ENCODE measurements at regions not wholly inside any gene's neighbourhood (a gene's known extent, or its start where the extent isn't known, plus 50 kb on each side); places are given as distances from the start of the nearest gene placed in this dataset.

DNA sequence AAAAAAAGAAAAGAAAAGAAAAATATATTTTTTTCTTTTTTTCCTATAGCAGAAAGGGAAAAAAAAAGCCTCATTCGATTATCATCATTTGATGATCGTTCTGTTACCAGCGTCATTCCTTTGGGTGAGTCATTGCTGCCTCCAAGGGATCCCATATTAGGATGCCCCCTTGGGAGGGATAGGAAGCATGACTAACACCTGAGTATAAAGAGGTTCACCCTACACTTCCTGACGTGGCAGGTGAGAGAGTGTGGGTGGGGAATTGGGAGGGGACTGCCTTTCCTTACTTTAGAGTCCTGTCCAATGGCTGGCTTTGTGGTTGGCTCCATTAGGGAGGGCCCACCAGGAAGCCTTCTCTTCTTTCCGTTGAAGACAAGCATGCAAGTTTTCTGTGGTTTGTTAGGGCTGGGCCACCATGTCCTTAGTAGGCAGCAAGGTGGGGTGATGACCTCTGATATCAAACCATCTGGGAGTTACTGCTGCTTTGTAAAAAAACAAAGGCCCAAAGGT lies 56.1 kb upstream of the FUT8 start (continued):
- TF ChIP-seq GABPA (IDR thresholded peaks at IDR 0.05; ENCODE audit: low read depth) (no peak), FOSL2 (IDR thresholded peaks at IDR 0.05; ENCODE audit: borderline replicate concordance, low read depth) (peak; percentile 93), CHD2 (IDR thresholded peaks at IDR 0.05; ENCODE audit: low read length, partially characterized antibody) (no peak)
- TF ChIP-seq, protein P1, sequence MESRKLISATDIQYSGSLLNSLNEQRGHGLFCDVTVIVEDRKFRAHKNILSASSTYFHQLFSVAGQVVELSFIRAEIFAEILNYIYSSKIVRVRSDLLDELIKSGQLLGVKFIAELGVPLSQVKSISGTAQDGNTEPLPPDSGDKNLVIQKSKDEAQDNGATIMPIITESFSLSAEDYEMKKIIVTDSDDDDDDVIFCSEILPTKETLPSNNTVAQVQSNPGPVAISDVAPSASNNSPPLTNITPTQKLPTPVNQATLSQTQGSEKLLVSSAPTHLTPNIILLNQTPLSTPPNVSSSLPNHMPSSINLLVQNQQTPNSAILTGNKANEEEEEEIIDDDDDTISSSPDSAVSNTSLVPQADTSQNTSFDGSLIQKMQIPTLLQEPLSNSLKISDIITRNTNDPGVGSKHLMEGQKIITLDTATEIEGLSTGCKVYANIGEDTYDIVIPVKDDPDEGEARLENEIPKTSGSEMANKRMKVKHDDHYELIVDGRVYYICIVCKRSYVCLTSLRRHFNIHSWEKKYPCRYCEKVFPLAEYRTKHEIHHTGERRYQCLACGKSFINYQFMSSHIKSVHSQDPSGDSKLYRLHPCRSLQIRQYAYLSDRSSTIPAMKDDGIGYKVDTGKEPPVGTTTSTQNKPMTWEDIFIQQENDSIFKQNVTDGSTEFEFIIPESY (IDR thresholded peaks at IDR 0.05; ENCODE audit: borderline replicate concordance, low read depth) = no peak
- TF ChIP-seq, protein P2, sequence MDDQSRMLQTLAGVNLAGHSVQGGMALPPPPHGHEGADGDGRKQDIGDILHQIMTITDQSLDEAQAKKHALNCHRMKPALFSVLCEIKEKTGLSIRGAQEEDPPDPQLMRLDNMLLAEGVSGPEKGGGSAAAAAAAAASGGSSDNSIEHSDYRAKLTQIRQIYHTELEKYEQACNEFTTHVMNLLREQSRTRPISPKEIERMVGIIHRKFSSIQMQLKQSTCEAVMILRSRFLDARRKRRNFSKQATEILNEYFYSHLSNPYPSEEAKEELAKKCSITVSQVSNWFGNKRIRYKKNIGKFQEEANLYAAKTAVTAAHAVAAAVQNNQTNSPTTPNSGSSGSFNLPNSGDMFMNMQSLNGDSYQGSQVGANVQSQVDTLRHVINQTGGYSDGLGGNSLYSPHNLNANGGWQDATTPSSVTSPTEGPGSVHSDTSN (IDR thresholded peaks at IDR 0.05) = peak; percentile 65; the same call in 1 of the 2 replicates

GRCh38 chr14:65357113-65357512 lies 55.4 kb upstream of the FUT8 start:
- Histone ChIP-seq H3K9me2 (no peaks in the 10 kb centered on the region), H3K9me3 (no peaks in the 10 kb centered on the region), H3K4me1 (ENCODE audit: control insufficient read depth in 1 of 2, insufficient read depth in 2 of 2, low read depth in 1 of 2, low read length in 1 of 2) (peaks cover 0 to 7% of the 10 kb centered on the region in 2 experiments; a peak in 1 of 4 replicates), H3K4me3 (ENCODE audit: low read depth in 2 of 2, low read length in 1 of 2) (no peak overlapping the region), H3K4me2 (no peak overlapping the region), H3K9ac (no peak overlapping the region), H4K20me1 (ENCODE audit: insufficient read depth) (no peaks in the 10 kb centered on the region), H3K79me2 (ENCODE audit: insufficient read depth) (no peaks in the 10 kb centered on the region), H3K27ac (ENCODE audit: low read depth in 2 of 2, low read length in 1 of 2) (0 out of 4 replicates have a peak overlapping the region, but pooled peaks of 1 of the 2 experiments have one; percentile 31), H3K27me3 (ENCODE audit: insufficient read depth) (no peaks in the 10 kb centered on the region), H3K36me3 (replicated peaks in 1 of 2; ENCODE audit: control insufficient read depth in 1 of 2, insufficient read depth in 2 of 2, low read length in 1 of 2) (no peaks in the 10 kb centered on the region), H2AFZ (ENCODE audit: low read depth) (no peak overlapping the region), H3F3A (replicated peaks; ENCODE audit: insufficient read depth) (peaks cover 7% of the 10 kb centered on the region)
- DNase-seq = no peak
- 60% methylated on average over 2 of the region's 2 CpGs for WGBS (ENCODE audit: low lambda C conversion rate)
- no peak for TF ChIP-seq NRF1 (IDR thresholded peaks at IDR 0.05; ENCODE audit: low read depth, low read length)
- no peak for TF ChIP-seq NFIC (IDR thresholded peaks at IDR 0.05; ENCODE audit: borderline replicate concordance)
- no peak for TF ChIP-seq JUND (IDR thresholded peaks at IDR 0.05)
- TF ChIP-seq RAD21 (IDR thresholded peaks at IDR 0.05; ENCODE audit: low read length) = no peak
- no peak for TF ChIP-seq POLR2AphosphoS5 (IDR thresholded peaks at IDR 0.05; ENCODE audit: low read depth, low read length)
- no peak for TF ChIP-seq YY1 (IDR thresholded peaks at IDR 0.05; ENCODE audit: low read depth)
- no peak for TF ChIP-seq ELF1 (IDR thresholded peaks at IDR 0.05)
- TF ChIP-seq GATA2 (CRISPR knock-in tag; IDR thresholded peaks at IDR 0.05) = no peak
- TF ChIP-seq FOXJ3 (CRISPR knock-in tag; IDR thresholded peaks at IDR 0.05) = no peak
- no peak for TF ChIP-seq USF1 (IDR thresholded peaks at IDR 0.05; ENCODE audit: borderline replicate concordance, low read depth)
- no peak for TF ChIP-seq SMC3 (IDR thresholded peaks at IDR 0.05; ENCODE audit: low read depth, low read length)
- no peak for TF ChIP-seq EP300 (IDR thresholded peaks at IDR 0.05; ENCODE audit: borderline replicate concordance in 1 of 2, low read depth in 1 of 2, low read length in 1 of 2)
- no peak for TF ChIP-seq TAF1 (IDR thresholded peaks at IDR 0.05; ENCODE audit: borderline replicate concordance, low read depth, low read length)
- no peak for TF ChIP-seq RFX5 (IDR thresholded peaks at IDR 0.05; ENCODE audit: low read length)
- no peak for TF ChIP-seq MEF2A (IDR thresholded peaks at IDR 0.05; ENCODE audit: borderline replicate concordance, low read depth)
- TF ChIP-seq, protein P2 (IDR thresholded peaks at IDR 0.05) = no peak
- POLR2A ChIA-PET = no interaction called here
- CTCF ChIA-PET = no interaction called here

Measured in SK-N-SH (cell line).